ENCODE measurements at regions not wholly inside any gene's neighbourhood (a gene's known extent, or its start where the extent isn't known, plus 50 kb on each side); places are given as distances from the start of the nearest gene placed in this dataset.

DNA sequence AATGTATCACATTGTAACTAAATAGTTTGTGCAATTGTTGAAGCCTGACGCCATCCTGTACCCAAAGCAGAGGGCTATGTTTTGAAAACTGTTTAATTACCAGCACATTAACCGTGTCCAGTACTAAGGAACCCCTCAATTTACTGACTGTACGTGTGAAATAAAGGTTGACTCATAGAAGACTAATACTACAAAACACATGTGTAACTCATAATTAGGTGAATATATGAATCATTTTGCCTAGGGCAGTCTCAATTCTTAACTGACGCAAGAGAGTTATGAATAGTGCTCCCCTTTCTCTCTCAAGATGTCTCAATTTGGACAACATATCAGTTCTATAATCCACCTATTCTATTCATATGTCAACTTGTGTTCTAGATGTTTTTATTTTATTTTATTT, 558.4 kb downstream of the PRDM9 start:
- H3K4me1 ChIP-seq (ENCODE audit: low read depth), result no peaks in the 10 kb centered on the region

DNA sequence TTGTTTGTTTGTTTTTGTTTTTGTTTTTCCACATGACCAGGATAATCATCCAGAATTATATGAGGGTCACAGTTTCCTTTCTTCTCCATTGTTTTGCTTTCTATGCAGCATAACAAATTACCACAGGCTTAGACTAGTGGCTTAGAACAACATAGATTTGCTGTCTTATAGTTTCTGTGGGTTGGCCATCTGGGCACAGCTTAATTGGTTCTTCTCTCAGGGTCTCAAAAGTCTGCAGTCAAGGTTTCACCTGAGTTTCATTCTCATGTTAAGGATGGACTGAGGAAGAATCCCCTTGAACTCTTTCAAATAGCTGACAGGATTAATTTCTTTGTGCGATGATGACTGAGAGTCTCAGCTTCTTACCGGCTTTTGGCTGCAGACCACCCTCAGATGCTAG, 559.8 kb downstream of the PRDM9 start:
- TF ChIP-seq, protein P1, sequence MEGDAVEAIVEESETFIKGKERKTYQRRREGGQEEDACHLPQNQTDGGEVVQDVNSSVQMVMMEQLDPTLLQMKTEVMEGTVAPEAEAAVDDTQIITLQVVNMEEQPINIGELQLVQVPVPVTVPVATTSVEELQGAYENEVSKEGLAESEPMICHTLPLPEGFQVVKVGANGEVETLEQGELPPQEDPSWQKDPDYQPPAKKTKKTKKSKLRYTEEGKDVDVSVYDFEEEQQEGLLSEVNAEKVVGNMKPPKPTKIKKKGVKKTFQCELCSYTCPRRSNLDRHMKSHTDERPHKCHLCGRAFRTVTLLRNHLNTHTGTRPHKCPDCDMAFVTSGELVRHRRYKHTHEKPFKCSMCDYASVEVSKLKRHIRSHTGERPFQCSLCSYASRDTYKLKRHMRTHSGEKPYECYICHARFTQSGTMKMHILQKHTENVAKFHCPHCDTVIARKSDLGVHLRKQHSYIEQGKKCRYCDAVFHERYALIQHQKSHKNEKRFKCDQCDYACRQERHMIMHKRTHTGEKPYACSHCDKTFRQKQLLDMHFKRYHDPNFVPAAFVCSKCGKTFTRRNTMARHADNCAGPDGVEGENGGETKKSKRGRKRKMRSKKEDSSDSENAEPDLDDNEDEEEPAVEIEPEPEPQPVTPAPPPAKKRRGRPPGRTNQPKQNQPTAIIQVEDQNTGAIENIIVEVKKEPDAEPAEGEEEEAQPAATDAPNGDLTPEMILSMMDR (IDR thresholded peaks at IDR 0.05), result no peak
- H3K9me3 ChIP-seq, result no peaks in the 10 kb centered on the region
- intact Hi-C loops (cut with DNase I, micrococcal nuclease), result no loop called here
- H3K4me3 ChIP-seq, result no peak overlapping the region
- H3K4me1 ChIP-seq (ENCODE audit: low read depth), result no peaks in the 10 kb centered on the region
- ATAC-seq (no peak), DNase-seq (no peak)
- H3K36me3 ChIP-seq (ENCODE audit: low read depth), result no peaks in the 10 kb centered on the region

More for the DNA sequence above, 558.4 kb downstream of the PRDM9 start:
- TF ChIP-seq, protein P1 (IDR thresholded peaks at IDR 0.05), result no peak
- no peaks in the 10 kb centered on the region for H3K36me3 ChIP-seq (ENCODE audit: low read depth)
- DNase-seq (no peak), ATAC-seq (no peak)
- H3K9me3 ChIP-seq, result no peaks in the 10 kb centered on the region
- no peak overlapping the region for H3K4me3 ChIP-seq
- intact Hi-C loops (cut with DNase I, micrococcal nuclease), result no loop called here

DNA sequence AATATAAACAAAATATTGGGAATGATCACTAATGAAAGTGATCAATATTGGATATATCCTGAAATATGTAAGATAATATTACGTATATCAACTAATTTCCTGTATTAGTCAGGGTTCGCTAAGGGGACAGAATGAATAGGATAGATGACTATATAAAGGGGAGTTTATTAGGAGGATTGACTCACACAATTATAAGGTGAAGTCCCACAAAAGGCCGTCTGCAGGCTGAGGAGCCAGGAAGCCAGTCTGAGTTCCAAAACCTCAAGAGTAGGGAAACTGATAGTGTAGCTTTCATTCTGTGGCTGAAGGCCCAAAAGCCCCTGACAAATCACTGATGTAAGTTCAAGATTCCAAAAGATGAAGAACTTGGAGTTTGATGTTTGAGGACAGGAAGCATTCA, 561.1 kb downstream of the PRDM9 start:
- TF ChIP-seq, protein P1 (IDR thresholded peaks at IDR 0.05), result no peak
- DNase-seq, result no peak
- H3K9me3 ChIP-seq, result no peaks in the 10 kb centered on the region
- H3K4me3 ChIP-seq, result no peak overlapping the region
- no peaks in the 10 kb centered on the region for H3K4me1 ChIP-seq (ENCODE audit: low read depth)
- no peaks in the 10 kb centered on the region for H3K36me3 ChIP-seq (ENCODE audit: low read depth)
- ATAC-seq, result no peak
- intact Hi-C loops (cut with DNase I, micrococcal nuclease), result no loop called here

DNA sequence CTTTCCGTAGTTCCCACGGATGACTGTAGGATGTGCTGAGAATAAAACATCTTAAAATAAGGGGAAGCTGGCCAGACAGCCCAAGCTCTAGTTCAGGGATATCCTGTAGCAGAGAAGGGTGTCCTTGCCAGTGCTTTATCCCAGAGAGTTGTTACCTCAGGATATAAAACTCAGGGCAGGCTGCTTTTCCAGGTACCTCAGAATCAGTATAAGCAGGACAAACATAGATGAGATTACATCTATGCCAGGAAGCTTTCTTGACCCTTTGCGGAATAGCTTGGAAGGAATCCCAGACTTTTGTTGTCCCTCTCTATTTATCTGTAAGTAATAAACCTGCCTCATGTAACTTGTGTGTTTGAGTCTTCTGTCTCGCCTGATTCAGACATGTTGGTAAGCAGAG, 565.7 kb downstream of the PRDM9 start:
- Histone ChIP-seq H3K4me3 (no peak overlapping the region), H3K9me3 (no peaks in the 10 kb centered on the region), H3K36me3 (ENCODE audit: low read depth) (no peaks in the 10 kb centered on the region), H3K4me1 (ENCODE audit: low read depth) (no peaks in the 10 kb centered on the region)
- TF ChIP-seq, protein P1 (IDR thresholded peaks at IDR 0.05), result no peak
- DNase-seq (no peak), ATAC-seq (no peak)
- intact Hi-C loops (cut with DNase I, micrococcal nuclease), result no loop called here

DNA sequence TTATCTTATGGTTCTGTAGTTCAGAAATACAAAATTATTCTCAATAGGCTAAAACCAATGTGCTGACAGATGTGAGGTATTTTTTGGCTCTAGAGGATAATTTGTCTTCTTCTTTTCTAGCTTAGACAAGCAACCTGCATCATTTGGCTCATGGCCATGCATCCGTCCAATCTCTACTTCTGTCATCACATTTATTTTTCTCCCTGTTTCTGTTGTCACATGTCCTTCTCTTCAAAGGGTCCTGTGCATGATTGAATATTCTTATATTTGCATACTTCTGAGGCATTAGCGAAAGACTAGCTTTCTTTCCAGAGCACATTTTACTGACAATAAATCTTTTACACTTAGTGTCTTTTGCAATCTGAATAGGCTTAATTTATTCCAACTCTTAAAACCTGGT, 564.7 kb downstream of the CDH10 start:
- intact Hi-C loops (cut with DNase I, micrococcal nuclease), result no loop called here
- Histone ChIP-seq H3K4me1 (ENCODE audit: low read depth) (no peaks in the 10 kb centered on the region), H3K9me3 (no peaks in the 10 kb centered on the region), H3K36me3 (ENCODE audit: low read depth) (no peaks in the 10 kb centered on the region), H3K4me3 (no peak overlapping the region)
- TF ChIP-seq, protein P1 (IDR thresholded peaks at IDR 0.05), result no peak
- ATAC-seq, result no peak
- DNase-seq, result no peak

DNA sequence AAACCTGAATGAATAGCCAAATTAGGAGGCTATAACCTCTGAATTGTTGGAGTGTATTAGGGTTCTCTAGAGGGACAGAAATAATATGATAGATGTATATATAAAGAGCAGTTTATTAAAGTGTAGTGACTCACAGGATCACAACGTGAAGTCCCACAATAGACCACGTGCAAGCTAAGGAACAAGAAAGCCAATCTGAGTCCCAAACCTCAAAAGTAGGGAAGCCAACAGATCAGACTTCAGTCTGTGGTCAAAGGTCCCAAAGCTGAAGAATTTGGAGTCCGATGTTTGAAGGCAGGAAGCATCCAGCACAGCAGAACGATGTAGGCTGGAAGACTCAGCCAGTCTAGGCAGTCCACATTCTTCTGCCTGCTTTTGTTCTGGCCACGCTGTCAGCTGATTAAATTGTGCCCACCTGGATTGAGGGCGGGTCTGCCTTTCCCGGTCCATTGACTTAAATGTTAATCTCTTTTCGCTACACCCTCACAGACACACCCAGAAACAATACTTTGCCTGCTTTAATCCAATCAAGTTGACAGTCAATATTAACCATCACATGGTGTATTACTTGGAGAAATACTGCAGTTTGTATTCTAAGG, 550.6 kb downstream of the CDH10 start:
- DNase-seq (no peak), ATAC-seq (no peak)
- no peaks in the 10 kb centered on the region for H3K36me3 ChIP-seq (ENCODE audit: low read depth)
- H3K9me3 ChIP-seq, result no peaks in the 10 kb centered on the region
- H3K4me1 ChIP-seq (ENCODE audit: low read depth), result no peaks in the 10 kb centered on the region
- TF ChIP-seq, protein P1 (IDR thresholded peaks at IDR 0.05), result no peak
- H3K4me3 ChIP-seq, result no peak overlapping the region
- intact Hi-C loops (cut with DNase I, micrococcal nuclease), result no loop called here
